ENCODE measurements at regions not wholly inside any gene's neighbourhood (a gene's known extent, or its start where the extent isn't known, plus 50 kb on each side); places are given as distances from the start of the nearest gene placed in this dataset.

- WGBS, 2 donors: 80 to 83% methylated on average over 3 of the region's 3 CpGs
- H3K9me3 ChIP-seq: no peaks in the 10 kb centered on the region
- DNase-seq (ENCODE audit: low spot score in 2 of 2): no peak
- H3K27me3 ChIP-seq: no peaks in the 10 kb centered on the region
- H3K27ac ChIP-seq: peak overlapping the region in 1 of 4 donors; percentile 28
- TF ChIP-seq CTCF (IDR thresholded peaks at IDR 0.05) (no peak), EP300 (IDR thresholded peaks at IDR 0.05) (no peak), POLR2A (IDR thresholded peaks at IDR 0.05) (no peak)
- no peaks in the 10 kb centered on the region for H3K36me3 ChIP-seq
- no peaks in the 10 kb centered on the region for H3K4me1 ChIP-seq
- H3K4me3 ChIP-seq: no peak overlapping the region
Observed at GRCh38 chr3:181442066-181442465, 269.7 kb upstream of the SOX2 start.

DNA sequence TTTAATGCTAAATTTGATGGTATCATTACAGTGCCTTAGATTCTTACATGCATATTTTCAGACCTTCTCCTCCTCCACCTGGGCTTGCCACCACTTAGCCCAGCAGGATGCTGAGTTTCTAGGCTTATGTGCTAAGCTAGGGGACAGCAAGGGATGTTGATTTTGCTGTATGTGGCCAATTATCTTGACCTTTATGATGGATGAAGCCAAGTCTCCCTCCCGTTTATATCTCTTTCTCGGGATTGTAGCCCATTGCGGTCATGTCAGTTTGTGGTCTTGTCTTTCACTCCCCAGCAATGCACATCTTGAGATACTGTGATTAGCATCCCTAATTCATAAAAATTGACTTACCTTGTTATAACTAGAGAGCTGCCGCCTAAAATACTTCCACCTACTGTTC is 278.7 kb upstream of the SOX2 start:
- 91 to 92% methylated on average over 4 of the region's 4 CpGs for WGBS, 2 donors
- TF ChIP-seq EP300 (IDR thresholded peaks at IDR 0.05) (no peak), POLR2A (IDR thresholded peaks at IDR 0.05) (no peak), CTCF (IDR thresholded peaks at IDR 0.05) (no peak)

DNA sequence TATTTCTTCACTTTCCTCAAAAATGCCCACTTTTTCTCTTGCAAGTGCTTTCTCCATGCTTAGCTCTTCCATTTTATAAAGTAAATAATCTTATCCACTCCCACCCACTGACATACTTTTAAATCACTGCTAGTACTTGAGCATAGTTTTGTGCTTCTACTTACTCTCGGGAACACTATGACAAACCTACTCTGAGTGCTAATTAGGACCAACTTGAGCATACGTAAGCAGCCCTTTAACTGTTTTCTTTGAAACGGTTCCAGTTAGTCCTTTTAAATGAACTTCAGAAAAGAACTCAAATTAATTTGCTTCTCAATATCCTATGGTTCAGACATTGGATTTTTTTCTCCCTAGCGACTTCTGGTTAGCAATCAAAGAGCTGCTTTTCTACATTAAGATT is 280.0 kb upstream of the SOX2 start:
- Histone ChIP-seq H3K4me3 (no peak overlapping the region), H3K4me1 (no peaks in the 10 kb centered on the region), H3K36me3 (no peaks in the 10 kb centered on the region), H3K27me3 (no peaks in the 10 kb centered on the region), H3K27ac (no peak overlapping the region), H3K9me3 (no peaks in the 10 kb centered on the region)
- DNase-seq (ENCODE audit: low spot score in 2 of 2): no peak
- TF ChIP-seq EP300 (IDR thresholded peaks at IDR 0.05) (no peak), CTCF (IDR thresholded peaks at IDR 0.05) (no peak), POLR2A (IDR thresholded peaks at IDR 0.05) (no peak)
- WGBS, 2 donors: 71 to 74% methylated on average over 4 of the region's 4 CpGs

More for the DNA sequence above, 278.7 kb upstream of the SOX2 start:
- no peak overlapping the region for H3K4me3 ChIP-seq
- H3K27ac ChIP-seq: no peak overlapping the region
- H3K4me1 ChIP-seq: no peaks in the 10 kb centered on the region
- H3K27me3 ChIP-seq: no peaks in the 10 kb centered on the region
- no peak for DNase-seq (ENCODE audit: low spot score in 2 of 2)
- H3K36me3 ChIP-seq: no peaks in the 10 kb centered on the region
- H3K9me3 ChIP-seq: no peaks in the 10 kb centered on the region

- H3K27ac ChIP-seq: no peak overlapping the region
- no peaks in the 10 kb centered on the region for H3K9me3 ChIP-seq
- TF ChIP-seq POLR2A (IDR thresholded peaks at IDR 0.05) (no peak), EP300 (IDR thresholded peaks at IDR 0.05) (no peak), CTCF (IDR thresholded peaks at IDR 0.05) (no peak)
- no peaks in the 10 kb centered on the region for H3K4me1 ChIP-seq
- no peaks in the 10 kb centered on the region for H3K27me3 ChIP-seq
- 34 to 52% methylated on average over 3 of the region's 3 CpGs for whole genome bisulfite sequencing, 2 donors
- no peaks in the 10 kb centered on the region for H3K36me3 ChIP-seq
- no peak for DNase-seq (ENCODE audit: low spot score in 2 of 2)
- no peak overlapping the region for H3K4me3 ChIP-seq
Observed at GRCh38 chr3:181425074-181425473, 286.7 kb upstream of the SOX2 start.

GRCh38 chr3:181418233-181418632 is 293.5 kb upstream of the SOX2 start:
- DNase-seq (ENCODE audit: low spot score in 2 of 2): no peak
- no peaks in the 10 kb centered on the region for H3K27me3 ChIP-seq
- H3K4me1 ChIP-seq: peaks cover 0 to 3% (median 0%) of the 10 kb centered on the region in 4 donors
- TF ChIP-seq EP300 (IDR thresholded peaks at IDR 0.05) (no peak), POLR2A (IDR thresholded peaks at IDR 0.05) (no peak)
- peak overlapping the region in 2 of 4 donors; percentile 5 to 46 for H3K27ac ChIP-seq
- H3K4me3 ChIP-seq: no peak overlapping the region
- no peaks in the 10 kb centered on the region for H3K9me3 ChIP-seq
- 35% methylated on average over 1 of the region's 1 CpG for WGBS, 2 donors
- no peaks in the 10 kb centered on the region for H3K36me3 ChIP-seq

- Histone ChIP-seq H3K4me3 (no peak overlapping the region), H3K4me1 (peaks cover 0 to 3% (median 0%) of the 10 kb centered on the region in 4 donors), H3K36me3 (no peaks in the 10 kb centered on the region), H3K27ac (peak overlapping the region in 2 of 4 donors; percentile 5 to 46), H3K27me3 (no peaks in the 10 kb centered on the region), H3K9me3 (no peaks in the 10 kb centered on the region)
- DNase-seq (ENCODE audit: low spot score in 2 of 2): no peak
- TF ChIP-seq CTCF (IDR thresholded peaks at IDR 0.05) (no peak), EP300 (IDR thresholded peaks at IDR 0.05) (no peak), POLR2A (IDR thresholded peaks at IDR 0.05) (no peak)
- WGBS, 2 donors: 34 to 36% methylated on average over 8 of the region's 8 CpGs
Observed at GRCh38 chr3:181417748-181418147, 294.0 kb upstream of the SOX2 start.

All from tibial nerve (tissue), 4 donors.